Spleen (tissue), 7 donors: ENCODE measurements at regions not wholly inside any gene's neighbourhood (a gene's known extent, or its start where the extent isn't known, plus 50 kb on each side); places are given as distances from the start of the nearest gene placed in this dataset.

ENCODE experiments used
- CTCF ChIP-seq, 11 experiments: fragments of 200-600 bp in 7 of 11; fragments of 450-650 bp in 4 of 11; sonication (generic) in 4 of 11; IDR thresholded peaks in 8 of 11; conservative IDR thresholded peaks in 3 of 11; 1 replicate in 7 of 11; 2 replicates in 4 of 11; pipeline versions ENCODE4 v1.4.0 to v1.8.0; 2016 to 2021; ENCODE audit warnings: antibody characterized with exemption in 11 of 11, inconsistent platforms in 4 of 11, mild to moderate bottlenecking in 1 of 11
- POLR2A ChIP-seq, 3 donors: fragments of 450-650 bp; IDR thresholded peaks; one replicate each; pipeline ENCODE4 v1.5.1; 2017; ENCODE audit warnings: antibody characterized with exemption in 3 of 3, mild to moderate bottlenecking in 1 of 3
- POLR2AphosphoS5 ChIP-seq, 3 donors: sonication (generic); formaldehyde crosslinking; IDR thresholded peaks; one replicate each; pipeline ENCODE4 v1.5.1; 2017; ENCODE audit warnings: antibody characterized with exemption in 3 of 3
- donor health status: DM: no; HTN: no; CAD: no; lungs with moderate emphysema.
- donor health status: DM: no; HTN: no; CAD: no.
- donor health status: DM: no; HTN: no; CAD: no.

- no peak for TF ChIP-seq CTCF (IDR thresholded peaks at IDR 0.05 in 8 of 11, conservative IDR thresholded peaks at IDR 0.05 in 3 of 11)
- TF ChIP-seq POLR2AphosphoS5 (IDR thresholded peaks at IDR 0.05): no peak
- TF ChIP-seq POLR2A (IDR thresholded peaks at IDR 0.05): no peak
These were observed 192.6 kb downstream of the ESM1 start for GRCh38 chr5:54792611-54793404.
